GM12878 (cell line): ENCODE measurements at regions not wholly inside any gene's neighbourhood (a gene's known extent, or its start where the extent isn't known, plus 50 kb on each side); places are given as distances from the start of the nearest gene placed in this dataset.

Experiments used
- ATAC-seq: fragments of 200-7000 bp; cut with Tn5 transposase; 3 replicates; pipeline ENCODE4 v1.9.1; 2020; ENCODE audit warnings: mild to moderate bottlenecking, moderate library complexity
- BruUV-seq: library from RNA; stranded (reverse); fragments of 400-500 nt; replicated peaks from 2 replicates; lab custom pipeline; 2021; lab: Mats Ljungman, UMichigan
- CTCF ChIA-PET: fragments of 300-600 bp; sonication (Branson Sonifier 250); formaldehyde crosslinking; extraction: SDS; loops from one replicate; lab custom pipeline; 2021; ENCODE audit warnings: inconsistent platforms; lab: Yijun Ruan, JAX
- POLR2A ChIA-PET: fragments of 350-600 bp; formaldehyde crosslinking; extraction: SDS; loops from one replicate; lab custom pipeline; 2021; ENCODE audit warnings: inconsistent platforms; lab: Charles Lee
- RAD21 ChIA-PET: fragments of 300-600 bp; sonication (Branson Sonifier 250); formaldehyde crosslinking; loops from one replicate; lab custom pipeline; 2023; ENCODE audit warnings: antibody characterized with exemption; ENCODE audit not compliant: unreplicated experiment; lab: Charles Lee
- SMC1A ChIA-PET: fragments of 300-600 bp; sonication (Branson Sonifier 250); formaldehyde crosslinking; loops from one replicate; lab custom pipeline; 2023; ENCODE audit not compliant: unreplicated experiment, uncharacterized antibody; lab: Charles Lee
- DNase-seq: peaks from one replicate; pipeline ENCODE4 v3.0.0-alpha.2; 2011; ENCODE audit warnings: low read depth, low spot score
- FAIRE-seq: peaks from 3 replicates; lab custom pipeline; 2011; peaks lifted over from hg19 to GRCh38; lab: Jason Lieb, UNC
- H2AFZ ChIP-seq: 2 replicates; pipeline ENCODE4 v1.6.0; 2011; ENCODE audit warnings: low read depth, low read length, control low read depth; ENCODE audit not compliant: control insufficient read depth
- H3K27ac ChIP-seq: 2 replicates; pipeline ENCODE4 v1.5.1; 2011; ENCODE audit warnings: control low read depth; ENCODE audit not compliant: control insufficient read depth, insufficient read depth
- H3K27me3 ChIP-seq, 2 experiments: replicated peaks in 1 of 2; 2 replicates each; pipeline versions ENCODE4 v1.6.0 to v1.6.1; 2011; ENCODE audit warnings: low read length in 1 of 2; ENCODE audit not compliant: control insufficient read depth in 2 of 2, insufficient read depth in 2 of 2
- H3K36me3 ChIP-seq, 2 experiments: 2 replicates each; pipeline ENCODE4 v1.5.1; 2011; ENCODE audit warnings: low read length in 1 of 2; ENCODE audit not compliant: control insufficient read depth in 2 of 2, insufficient read depth in 2 of 2
- H3K4me1 ChIP-seq: 2 replicates; pipeline ENCODE4 v1.6.1; 2011; ENCODE audit warnings: mild to moderate bottlenecking, low read length, moderate library complexity, mixed read lengths; ENCODE audit not compliant: control insufficient read depth, insufficient read depth
- H3K4me2 ChIP-seq: 2 replicates; pipeline ENCODE4 v1.6.0; 2011; ENCODE audit warnings: control low read depth; ENCODE audit not compliant: control insufficient read depth, insufficient read depth
- H3K4me3 ChIP-seq: fragments of 200-600 bp; sonication (generic); 2 replicates; pipeline ENCODE4 v1.5.1; 2016
- H3K79me2 ChIP-seq: 2 replicates; pipeline ENCODE4 v1.6.0; 2011; ENCODE audit warnings: low read length; ENCODE audit not compliant: control insufficient read depth, insufficient read depth
- H3K9ac ChIP-seq: 2 replicates; pipeline ENCODE4 v1.8.0; 2011; ENCODE audit warnings: low read length, control low read depth, mixed read lengths; ENCODE audit not compliant: control insufficient read depth, insufficient read depth
- H3K9me3 ChIP-seq: replicated peaks from 3 replicates; pipeline ENCODE4 v1.5.1; 2011; ENCODE audit warnings: mild to moderate bottlenecking, low read length; ENCODE audit not compliant: control insufficient read depth, insufficient read depth
- H4K20me1 ChIP-seq: 2 replicates; pipeline ENCODE4 v1.6.0; 2011; ENCODE audit not compliant: control insufficient read depth, insufficient read depth
- BMI1 ChIP-seq: fragments of 450-650 bp; IDR thresholded peaks from 2 replicates; pipeline ENCODE4 v1.6.1; 2016; ENCODE audit warnings: mild to moderate bottlenecking, moderate library complexity, borderline replicate concordance
- CREM ChIP-seq: IDR thresholded peaks from 2 replicates; pipeline ENCODE4 v1.6.1; 2014; ENCODE audit warnings: antibody characterized with exemption, low read depth
- KDM1A ChIP-seq: fragments of 200-600 bp; sonication (generic); IDR thresholded peaks from 2 replicates; pipeline ENCODE4 v1.6.1; 2016; ENCODE audit warnings: borderline replicate concordance
- STAT3 ChIP-seq: IDR thresholded peaks from 2 replicates; pipeline ENCODE4 v1.6.1; 2011; ENCODE audit warnings: low read depth, low read length, improper control_type of control experiment
- TCF3 ChIP-seq: IDR thresholded peaks from 2 replicates; pipeline ENCODE4 v1.6.1; 2012; ENCODE audit warnings: low read depth, mild to moderate bottlenecking, low read length, borderline replicate concordance; ENCODE audit not compliant: insufficient read depth
- ZNF207 ChIP-seq: fragments of 450-650 bp; IDR thresholded peaks from 2 replicates; pipeline ENCODE4 v1.6.1; 2014; ENCODE audit warnings: antibody characterized with exemption, mild to moderate bottlenecking, borderline replicate concordance
- ZZZ3 ChIP-seq: IDR thresholded peaks from 2 replicates; pipeline ENCODE4 v1.6.1; 2011; ENCODE audit warnings: low read depth; ENCODE audit not compliant: control insufficient read depth, insufficient read length
- WGBS: methylation state at CpG from one replicate; pipeline ENCODE4 v1.1.6; 2016; ENCODE audit warnings: low lambda C conversion rate; ENCODE audit not compliant: insufficient replicate concordance, insufficient coverage; ENCODE audit errors: missing lambda C conversion rate; 5-methylcytosine and 5-hydroxymethylcytosine counted together
- in situ Hi-C: fragments of 300-500 bp; cut with MboI; formaldehyde crosslinking; loops from 9 replicates; pipeline ENCODE4 v1.14.3; 2018; ENCODE audit warnings: mixed read lengths
- intact Hi-C: fragments of 100-400 bp; cut with micrococcal nuclease; formaldehyde crosslinking; loops from one replicate; pipeline ENCODE4 v1.14.2; 2022; ENCODE audit not compliant: unreplicated experiment
- TF ChIP-seq, protein P1 (sequence below): fragments of 450-650 bp; IDR thresholded peaks from 2 replicates; pipeline ENCODE4 v1.6.1; 2017; ENCODE audit warnings: mild to moderate bottlenecking, low read depth, inconsistent platforms; ENCODE audit not compliant: poor library complexity, severe bottlenecking
- TF ChIP-seq, protein P2 (sequence below): fragments of 450-650 bp; IDR thresholded peaks from 2 replicates; pipeline ENCODE4 v1.6.1; 2016; ENCODE audit warnings: mild to moderate bottlenecking, moderate library complexity, borderline replicate concordance
- TF ChIP-seq, protein P3 (sequence below): IDR thresholded peaks from 2 replicates; pipeline ENCODE4 v1.6.1; 2011; ENCODE audit warnings: low read depth, mild to moderate bottlenecking, low read length, moderate library complexity, borderline replicate concordance; ENCODE audit errors: extremely low read depth
- TF ChIP-seq, protein P4 (sequence below): IDR thresholded peaks from 2 replicates; pipeline ENCODE4 v1.6.1; 2012; ENCODE audit warnings: low read depth, low read length, improper control_type of control experiment

DNA sequence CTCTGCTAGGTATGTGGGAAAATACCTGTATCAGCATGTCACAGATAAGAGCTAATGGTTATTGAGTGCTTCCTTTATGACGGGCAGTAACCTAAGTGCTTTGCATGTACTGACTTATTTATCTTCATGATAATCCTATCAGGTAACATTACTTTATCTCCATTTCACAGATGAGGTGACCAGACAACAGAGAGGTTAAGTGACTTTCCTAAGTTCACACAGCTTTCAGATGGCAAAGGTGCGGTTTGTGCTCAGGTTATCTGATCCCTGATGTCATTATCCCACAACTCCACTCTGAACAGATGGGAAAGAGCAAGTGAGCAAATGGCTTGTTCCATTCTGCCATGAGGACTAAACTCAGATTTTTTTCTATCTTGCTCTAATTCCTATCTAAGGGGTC, 217.0 kb upstream of the PODXL start:
- H2AFZ ChIP-seq = no peak overlapping the region
- H3K4me1 ChIP-seq = no peaks in the 10 kb centered on the region
- no peaks in the 10 kb centered on the region for H4K20me1 ChIP-seq
- no peak for TF ChIP-seq TCF3
- no peaks in the 10 kb centered on the region for H3K79me2 ChIP-seq
- H3K4me2 ChIP-seq = no peak overlapping the region
- WGBS = 0% methylated on average over 2 of the region's 2 CpGs
- no peak overlapping the region for H3K4me3 ChIP-seq
- no peak for FAIRE-seq
- no peak for DNase-seq
- no peaks in the 10 kb centered on the region for H3K27me3 ChIP-seq
- H3K27ac ChIP-seq = no peak overlapping the region
- SMC1A ChIA-PET = interaction anchor here (0.8 kb wide), 1 partner anchor 12 kb away, joined by 3 read pairs; no protein-coding TSS in a partner anchor
- H3K9ac ChIP-seq = no peak overlapping the region
- RAD21 ChIA-PET = no interaction called here
- no TSS peak for BruUV-seq
- intact Hi-C loops (no loop called here), in situ Hi-C loops (no loop called here)
- H3K9me3 ChIP-seq = no peaks in the 10 kb centered on the region
- no peak for ATAC-seq
- no peaks in the 10 kb centered on the region for H3K36me3 ChIP-seq
- CTCF ChIA-PET = no interaction called here
- POLR2A ChIA-PET = interaction anchor here (0.6 kb wide), 1 partner anchor 10 kb away, joined by 3 read pairs; no protein-coding TSS in a partner anchor

DNA sequence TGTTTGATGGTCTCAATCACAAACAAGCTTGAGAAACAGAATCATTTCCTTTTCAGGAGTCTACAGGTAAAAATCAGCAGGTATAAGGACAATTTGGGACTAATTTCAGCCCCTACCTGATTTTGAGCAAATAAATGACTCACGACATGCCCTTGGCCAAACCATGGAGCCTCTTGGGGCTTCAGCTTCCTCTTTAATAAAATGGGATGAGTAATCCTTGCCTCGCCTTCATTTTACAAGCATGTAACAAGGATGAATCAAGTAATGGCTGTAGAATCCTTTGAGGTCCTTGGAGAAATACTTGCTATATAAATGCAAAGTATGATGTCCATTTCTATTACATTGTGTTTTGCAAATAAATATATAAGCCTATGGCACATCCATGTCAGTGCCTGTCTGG, 212.8 kb upstream of the PODXL start:
- RAD21 ChIA-PET = no interaction called here
- no peaks in the 10 kb centered on the region for H4K20me1 ChIP-seq
- H2AFZ ChIP-seq = no peak overlapping the region
- BruUV-seq = no TSS peak
- H3K79me2 ChIP-seq = no peaks in the 10 kb centered on the region
- intact Hi-C loops (no loop called here), in situ Hi-C loops (no loop called here)
- no peaks in the 10 kb centered on the region for H3K27me3 ChIP-seq
- no peaks in the 10 kb centered on the region for H3K4me1 ChIP-seq
- SMC1A ChIA-PET = no interaction called here
- H3K9me3 ChIP-seq = no peaks in the 10 kb centered on the region
- FAIRE-seq = no peak
- CTCF ChIA-PET = no interaction called here
- H3K4me2 ChIP-seq = no peak overlapping the region
- ATAC-seq = no peak
- POLR2A ChIA-PET = no interaction called here
- H3K4me3 ChIP-seq = no peak overlapping the region
- no peak overlapping the region for H3K27ac ChIP-seq
- 0% methylated on average over 2 of the region's 2 CpGs for WGBS
- no peaks in the 10 kb centered on the region for H3K36me3 ChIP-seq
- DNase-seq = no peak
- no peak overlapping the region for H3K9ac ChIP-seq
- TF ChIP-seq ZNF207 = no peak
- TF ChIP-seq, protein P1, sequence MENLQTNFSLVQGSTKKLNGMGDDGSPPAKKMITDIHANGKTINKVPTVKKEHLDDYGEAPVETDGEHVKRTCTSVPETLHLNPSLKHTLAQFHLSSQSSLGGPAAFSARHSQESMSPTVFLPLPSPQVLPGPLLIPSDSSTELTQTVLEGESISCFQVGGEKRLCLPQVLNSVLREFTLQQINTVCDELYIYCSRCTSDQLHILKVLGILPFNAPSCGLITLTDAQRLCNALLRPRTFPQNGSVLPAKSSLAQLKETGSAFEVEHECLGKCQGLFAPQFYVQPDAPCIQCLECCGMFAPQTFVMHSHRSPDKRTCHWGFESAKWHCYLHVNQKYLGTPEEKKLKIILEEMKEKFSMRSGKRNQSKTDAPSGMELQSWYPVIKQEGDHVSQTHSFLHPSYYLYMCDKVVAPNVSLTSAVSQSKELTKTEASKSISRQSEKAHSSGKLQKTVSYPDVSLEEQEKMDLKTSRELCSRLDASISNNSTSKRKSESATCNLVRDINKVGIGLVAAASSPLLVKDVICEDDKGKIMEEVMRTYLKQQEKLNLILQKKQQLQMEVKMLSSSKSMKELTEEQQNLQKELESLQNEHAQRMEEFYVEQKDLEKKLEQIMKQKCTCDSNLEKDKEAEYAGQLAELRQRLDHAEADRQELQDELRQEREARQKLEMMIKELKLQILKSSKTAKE = no peak
- TF ChIP-seq, protein P2, sequence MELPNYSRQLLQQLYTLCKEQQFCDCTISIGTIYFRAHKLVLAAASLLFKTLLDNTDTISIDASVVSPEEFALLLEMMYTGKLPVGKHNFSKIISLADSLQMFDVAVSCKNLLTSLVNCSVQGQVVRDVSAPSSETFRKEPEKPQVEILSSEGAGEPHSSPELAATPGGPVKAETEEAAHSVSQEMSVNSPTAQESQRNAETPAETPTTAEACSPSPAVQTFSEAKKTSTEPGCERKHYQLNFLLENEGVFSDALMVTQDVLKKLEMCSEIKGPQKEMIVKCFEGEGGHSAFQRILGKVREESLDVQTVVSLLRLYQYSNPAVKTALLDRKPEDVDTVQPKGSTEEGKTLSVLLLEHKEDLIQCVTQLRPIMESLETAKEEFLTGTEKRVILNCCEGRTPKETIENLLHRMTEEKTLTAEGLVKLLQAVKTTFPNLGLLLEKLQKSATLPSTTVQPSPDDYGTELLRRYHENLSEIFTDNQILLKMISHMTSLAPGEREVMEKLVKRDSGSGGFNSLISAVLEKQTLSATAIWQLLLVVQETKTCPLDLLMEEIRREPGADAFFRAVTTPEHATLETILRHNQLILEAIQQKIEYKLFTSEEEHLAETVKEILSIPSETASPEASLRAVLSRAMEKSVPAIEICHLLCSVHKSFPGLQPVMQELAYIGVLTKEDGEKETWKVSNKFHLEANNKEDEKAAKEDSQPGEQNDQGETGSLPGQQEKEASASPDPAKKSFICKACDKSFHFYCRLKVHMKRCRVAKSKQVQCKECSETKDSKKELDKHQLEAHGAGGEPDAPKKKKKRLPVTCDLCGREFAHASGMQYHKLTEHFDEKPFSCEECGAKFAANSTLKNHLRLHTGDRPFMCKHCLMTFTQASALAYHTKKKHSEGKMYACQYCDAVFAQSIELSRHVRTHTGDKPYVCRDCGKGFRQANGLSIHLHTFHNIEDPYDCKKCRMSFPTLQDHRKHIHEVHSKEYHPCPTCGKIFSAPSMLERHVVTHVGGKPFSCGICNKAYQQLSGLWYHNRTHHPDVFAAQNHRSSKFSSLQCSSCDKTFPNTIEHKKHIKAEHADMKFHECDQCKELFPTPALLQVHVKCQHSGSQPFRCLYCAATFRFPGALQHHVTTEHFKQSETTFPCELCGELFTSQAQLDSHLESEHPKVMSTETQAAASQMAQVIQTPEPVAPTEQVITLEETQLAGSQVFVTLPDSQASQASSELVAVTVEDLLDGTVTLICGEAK = no peak
- no peak for TF ChIP-seq KDM1A
- TF ChIP-seq, protein P3, sequence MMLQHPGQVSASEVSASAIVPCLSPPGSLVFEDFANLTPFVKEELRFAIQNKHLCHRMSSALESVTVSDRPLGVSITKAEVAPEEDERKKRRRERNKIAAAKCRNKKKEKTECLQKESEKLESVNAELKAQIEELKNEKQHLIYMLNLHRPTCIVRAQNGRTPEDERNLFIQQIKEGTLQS = no peak
- no peak for TF ChIP-seq STAT3
- TF ChIP-seq, protein P4, sequence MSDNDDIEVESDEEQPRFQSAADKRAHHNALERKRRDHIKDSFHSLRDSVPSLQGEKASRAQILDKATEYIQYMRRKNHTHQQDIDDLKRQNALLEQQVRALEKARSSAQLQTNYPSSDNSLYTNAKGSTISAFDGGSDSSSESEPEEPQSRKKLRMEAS = no peak
- no peak for TF ChIP-seq BMI1
- no peak for TF ChIP-seq CREM
- TF ChIP-seq ZZZ3 = no peak
